ENCODE measurements at regions not wholly inside any gene's neighbourhood (a gene's known extent, or its start where the extent isn't known, plus 50 kb on each side); places are given as distances from the start of the nearest gene placed in this dataset.

DNA sequence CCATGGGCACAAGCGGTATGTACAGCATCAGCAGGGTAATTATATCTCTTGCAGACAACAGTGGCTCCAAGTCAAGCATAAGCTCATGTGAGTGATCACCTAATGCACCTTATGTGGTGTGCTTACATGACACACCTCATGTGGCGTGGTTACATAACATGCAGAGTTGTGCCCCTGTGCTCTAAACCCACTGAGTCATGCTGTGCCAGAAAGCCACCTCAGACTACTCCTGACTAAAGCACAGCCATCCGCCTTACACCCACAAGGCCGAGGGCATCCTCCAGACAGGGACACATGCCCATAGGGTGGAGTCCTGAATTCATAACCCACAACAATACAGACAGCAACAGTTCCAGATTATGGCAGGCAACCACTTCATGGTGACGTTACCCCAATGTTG, 163.7 kb upstream of the SLC30A5 start:
- no peak for DNase-seq (ENCODE audit: low read depth)

- DNase-seq (ENCODE audit: low read depth) = no peak
Measured at GRCh38 chr5:68932830-68933434, 160.9 kb upstream of the SLC30A5 start.

GRCh38 chr5:68942169-68942568, 151.6 kb upstream of the SLC30A5 start:
- DNase-seq (ENCODE audit: low read depth) = no peak

GRCh38 chr5:68946728-68947127, 147.1 kb upstream of the SLC30A5 start:
- no peak for DNase-seq (ENCODE audit: low read depth)

- no peak for DNase-seq (ENCODE audit: low read depth)
Measured at GRCh38 chr5:68947986-68948385, 145.8 kb upstream of the SLC30A5 start.

DNA sequence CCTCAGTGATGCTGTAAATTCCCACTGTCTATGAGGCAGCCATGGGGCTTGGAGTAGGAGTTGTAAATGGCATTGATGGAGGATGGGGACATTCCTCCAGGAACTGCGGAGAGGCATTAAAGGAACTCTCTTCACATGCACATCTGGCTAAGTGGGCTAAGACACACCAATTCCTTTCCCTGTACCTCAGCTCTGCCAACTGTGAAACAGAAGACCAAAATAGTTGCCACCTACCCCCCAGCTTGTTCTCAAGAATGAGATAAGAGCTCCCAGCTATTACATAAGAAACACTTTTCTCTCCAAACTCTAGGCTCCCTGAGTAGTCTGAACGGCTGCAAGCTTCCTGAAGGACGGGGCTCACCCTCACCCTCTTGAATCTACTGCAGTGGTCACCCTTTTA, 144.6 kb upstream of the SLC30A5 start:
- no peak for DNase-seq (ENCODE audit: low read depth)

GRCh38 chr5:68949711-68950110, 144.1 kb upstream of the SLC30A5 start:
- no peak for DNase-seq (ENCODE audit: low read depth)

- no peak for DNase-seq (ENCODE audit: low read depth)
Measured at GRCh38 chr5:68950125-68950524, 143.7 kb upstream of the SLC30A5 start.

- DNase-seq (ENCODE audit: low read depth) = no peak
Measured at GRCh38 chr5:68950930-68951329, 142.9 kb upstream of the SLC30A5 start.

- DNase-seq (ENCODE audit: low read depth) = no peak
Measured at GRCh38 chr5:68953231-68953874, 140.5 kb upstream of the SLC30A5 start.

- DNase-seq (ENCODE audit: low read depth) = no peak
Measured at GRCh38 chr5:68953875-68954617, 139.8 kb upstream of the SLC30A5 start.

- DNase-seq (ENCODE audit: low read depth) = no peak
Measured at GRCh38 chr5:68954618-68954910, 139.2 kb upstream of the SLC30A5 start.

- DNase-seq (ENCODE audit: low read depth) = no peak
Measured at GRCh38 chr5:68957591-68957990, 136.2 kb upstream of the SLC30A5 start.

GRCh38 chr5:68958428-68958827, 135.4 kb upstream of the SLC30A5 start:
- no peak for DNase-seq (ENCODE audit: low read depth)

- no peak for DNase-seq (ENCODE audit: low read depth)
Measured at GRCh38 chr5:68960456-68960855, 133.4 kb upstream of the SLC30A5 start.

DNA sequence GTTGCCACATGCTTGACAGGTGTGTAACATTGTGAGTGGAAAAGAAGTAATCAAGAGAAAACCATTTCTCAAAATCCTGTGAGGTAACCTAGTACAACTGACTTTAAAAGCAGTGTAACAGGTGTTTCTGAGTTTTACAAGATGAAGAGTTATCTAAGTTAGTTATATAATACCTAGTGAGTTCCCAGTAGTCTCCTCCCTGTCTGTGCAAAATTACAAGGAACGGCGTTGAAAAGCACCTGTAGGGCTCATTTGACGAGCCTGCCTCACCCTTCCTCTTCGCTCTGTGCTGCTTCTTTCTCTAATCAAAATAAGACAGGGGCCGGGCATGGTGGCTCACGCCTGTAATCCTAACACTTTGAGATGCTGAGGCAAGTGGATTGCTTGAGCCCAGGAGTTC, 132.9 kb upstream of the SLC30A5 start:
- DNase-seq (ENCODE audit: low read depth) = no peak

DNA sequence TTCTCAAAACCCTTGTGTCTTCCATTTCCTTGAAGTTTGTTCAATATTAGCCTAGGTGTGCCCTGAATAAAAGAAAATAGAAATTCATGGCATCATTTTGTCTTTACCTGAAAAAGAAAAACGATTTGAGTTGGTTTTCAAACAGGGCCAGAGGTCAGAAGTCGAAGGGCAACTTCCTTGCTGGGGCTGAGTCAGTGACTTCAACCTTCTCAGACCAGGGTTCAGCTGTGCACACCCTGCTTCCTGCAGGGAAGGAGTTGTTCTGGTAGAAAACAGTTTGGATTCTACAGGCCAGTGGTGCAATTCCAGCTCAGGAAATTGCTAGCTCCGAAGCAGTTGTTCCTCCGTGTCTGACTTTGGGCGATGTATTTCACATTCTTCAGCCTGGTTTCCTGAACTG, 132.1 kb upstream of the SLC30A5 start:
- no peak for DNase-seq (ENCODE audit: low read depth)

DNA sequence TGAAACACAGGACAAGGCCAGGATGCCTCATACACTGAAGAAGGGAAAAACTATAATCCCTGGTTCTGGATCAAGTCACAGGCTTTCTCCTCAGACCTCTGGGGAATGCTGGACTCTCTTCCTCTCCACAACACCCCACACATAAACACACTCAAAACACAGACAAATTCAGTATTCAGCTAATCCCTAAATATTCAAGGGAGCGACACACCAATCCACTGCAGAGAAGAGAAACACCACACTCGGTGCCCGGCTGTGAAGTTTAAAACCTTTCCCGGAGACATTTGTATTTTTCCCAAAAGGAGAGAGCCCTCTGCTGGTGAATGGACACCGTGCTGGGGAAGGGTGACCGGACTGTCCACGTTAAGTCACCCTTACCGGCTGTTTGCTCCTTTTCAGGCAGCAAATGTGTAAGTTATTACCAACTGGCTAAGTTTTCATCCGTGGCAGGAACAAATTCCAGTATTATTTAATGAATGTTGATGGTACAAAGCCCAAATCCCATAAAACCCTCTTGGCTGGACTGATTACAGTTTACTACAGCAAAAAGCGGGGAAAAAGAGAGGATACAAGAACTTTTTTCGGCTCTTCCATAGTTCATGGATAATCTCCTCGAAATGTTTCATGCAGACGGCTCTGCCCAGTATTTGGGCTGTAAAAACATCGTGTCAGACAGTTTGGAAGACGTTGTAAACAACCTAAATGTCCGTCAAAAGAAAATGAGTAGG, 130.9 kb upstream of the SLC30A5 start:
- no peak for DNase-seq (ENCODE audit: low read depth)

GRCh38 chr5:68964679-68965078, 129.1 kb upstream of the SLC30A5 start:
- no peak for DNase-seq (ENCODE audit: low read depth)

- DNase-seq (ENCODE audit: low read depth) = no peak
Measured at GRCh38 chr5:68965926-68966325, 127.9 kb upstream of the SLC30A5 start.

DNA sequence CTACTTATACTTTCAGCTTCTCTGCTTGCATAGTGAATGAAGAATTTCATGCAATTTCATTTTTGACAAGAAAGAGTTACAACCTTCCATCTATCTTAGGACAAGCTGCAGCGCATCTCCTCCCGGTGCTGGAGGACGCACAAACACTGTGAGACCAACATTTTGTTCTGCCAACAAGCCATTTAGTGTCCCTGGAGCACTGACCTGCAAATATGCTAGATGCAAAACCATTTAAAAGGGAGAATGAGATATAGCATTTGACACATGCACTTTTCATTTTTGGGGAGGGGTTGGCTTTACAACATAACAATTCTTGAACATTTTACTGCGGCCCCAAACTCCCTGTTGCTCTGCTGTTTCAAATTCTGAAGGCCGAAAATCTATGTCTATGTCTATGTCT, 127.2 kb upstream of the SLC30A5 start:
- no peak for DNase-seq (ENCODE audit: low read depth)

DNA sequence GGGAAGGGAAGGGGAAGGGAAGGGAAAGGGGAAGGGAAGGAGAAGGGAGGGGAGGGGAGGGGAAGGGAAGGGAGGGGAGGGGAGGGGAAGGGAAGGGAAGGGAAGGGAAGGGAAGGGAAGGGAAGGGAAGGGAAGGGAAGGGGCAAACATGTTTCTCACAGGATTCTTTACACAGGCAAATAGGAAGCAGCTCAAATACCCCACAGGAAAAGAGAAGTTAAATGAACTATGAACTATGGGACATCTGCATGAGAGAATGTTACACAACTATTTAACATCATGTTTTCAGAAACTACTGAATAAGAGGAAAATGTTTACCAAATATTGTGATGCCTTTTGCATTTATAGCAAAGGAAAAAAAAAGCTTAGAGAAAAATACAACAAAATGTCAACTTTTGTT, 125.4 kb upstream of the SLC30A5 start:
- no peak for DNase-seq (ENCODE audit: low read depth)

DNA sequence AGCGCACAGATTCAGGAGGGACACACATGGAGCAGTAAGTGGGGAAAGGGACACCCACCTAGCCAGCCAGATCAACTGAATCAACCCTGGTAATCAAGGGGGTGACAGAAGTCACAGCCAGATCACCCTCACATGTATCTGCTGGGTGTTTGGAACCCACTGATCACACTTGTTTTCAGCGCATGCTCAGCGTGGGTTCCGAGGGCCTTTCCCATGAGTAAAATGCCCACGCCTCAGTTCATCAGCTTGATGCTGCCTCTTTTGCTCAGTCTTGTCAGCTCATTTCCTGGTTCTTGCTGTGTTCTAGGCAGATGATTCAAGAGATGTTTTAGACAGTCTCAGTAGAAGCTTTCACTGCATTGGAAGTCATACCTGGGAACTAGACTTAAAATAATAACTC, 123.2 kb upstream of the SLC30A5 start:
- DNase-seq (ENCODE audit: low read depth) = no peak
